HG02870 (cell line): ENCODE measurements at regions not wholly inside any gene's neighbourhood (a gene's known extent, or its start where the extent isn't known, plus 50 kb on each side); places are given as distances from the start of the nearest gene placed in this dataset.

Source experiments
- ATAC-seq: cut with Tn5 transposase; IDR thresholded peaks from one replicate; pipeline ENCODE4 v1.9.1; 2021; ENCODE audit warnings: mild to moderate bottlenecking, moderate library complexity; ENCODE audit not compliant: unreplicated experiment

- ATAC-seq: no peak
Measured at GRCh38 chr12:90061809-90062208, 353.2 kb upstream of the ATP2B1 start.

- no peak for ATAC-seq
Measured at GRCh38 chr12:90060031-90060430, 351.4 kb upstream of the ATP2B1 start.

- no peak for ATAC-seq
Measured at GRCh38 chr12:90058704-90059103, 350.1 kb upstream of the ATP2B1 start.

- no peak for ATAC-seq
Measured at GRCh38 chr12:90055071-90055470, 346.4 kb upstream of the ATP2B1 start.

- ATAC-seq: no peak
Measured at GRCh38 chr12:90048918-90049317, 340.3 kb upstream of the ATP2B1 start.

GRCh38 chr12:90045559-90045958, 336.9 kb upstream of the ATP2B1 start:
- no peak for ATAC-seq

GRCh38 chr12:90044069-90044468, 335.4 kb upstream of the ATP2B1 start:
- no peak for ATAC-seq

- ATAC-seq: no peak
Measured at GRCh38 chr12:90042920-90043641, 334.4 kb upstream of the ATP2B1 start.

GRCh38 chr12:90038289-90038688, 329.7 kb upstream of the ATP2B1 start:
- ATAC-seq: no peak

- no peak for ATAC-seq
Measured at GRCh38 chr12:90037740-90038139, 329.1 kb upstream of the ATP2B1 start.

- ATAC-seq: no peak
Measured at GRCh38 chr12:90036637-90037036, 328.0 kb upstream of the ATP2B1 start.

GRCh38 chr12:90030726-90031125, 322.1 kb upstream of the ATP2B1 start:
- no peak for ATAC-seq

- ATAC-seq: no peak
Measured at GRCh38 chr12:90029317-90029716, 320.7 kb upstream of the ATP2B1 start.

- ATAC-seq: no peak
Measured at GRCh38 chr12:90028635-90029051, 320.0 kb upstream of the ATP2B1 start.

GRCh38 chr12:90027889-90028634, 319.4 kb upstream of the ATP2B1 start:
- ATAC-seq: no peak

- no peak for ATAC-seq
Measured at GRCh38 chr12:90027041-90027440, 318.4 kb upstream of the ATP2B1 start.

- ATAC-seq: no peak
Measured at GRCh38 chr12:90026516-90026915, 317.9 kb upstream of the ATP2B1 start.

- no peak for ATAC-seq
Measured at GRCh38 chr12:90024262-90024661, 315.6 kb upstream of the ATP2B1 start.

GRCh38 chr12:90023207-90023900, 314.7 kb upstream of the ATP2B1 start:
- no peak for ATAC-seq

- no peak for ATAC-seq
Measured at GRCh38 chr12:90021795-90022440, 313.3 kb upstream of the ATP2B1 start.

- ATAC-seq: no peak
Measured at GRCh38 chr12:90020881-90021280, 312.2 kb upstream of the ATP2B1 start.
